Amygdala (tissue), 56 donors: ENCODE measurements at regions not wholly inside any gene's neighbourhood (a gene's known extent, or its start where the extent isn't known, plus 50 kb on each side); places are given as distances from the start of the nearest gene placed in this dataset.

Experiments used
- DNase-seq, 56 donors: peaks; one replicate each; lab custom pipeline; 2025; lab: John Stamatoyannopoulos, UW

- DNase-seq = peak in 3 of 56 donors; percentile 1 to 10 (median 1)
Observed at GRCh38 chr1:71193153-71193552, 112.3 kb upstream of the ZRANB2 start.

- DNase-seq = no peak
Observed at GRCh38 chr1:71191520-71191919, 110.7 kb upstream of the ZRANB2 start.

DNA sequence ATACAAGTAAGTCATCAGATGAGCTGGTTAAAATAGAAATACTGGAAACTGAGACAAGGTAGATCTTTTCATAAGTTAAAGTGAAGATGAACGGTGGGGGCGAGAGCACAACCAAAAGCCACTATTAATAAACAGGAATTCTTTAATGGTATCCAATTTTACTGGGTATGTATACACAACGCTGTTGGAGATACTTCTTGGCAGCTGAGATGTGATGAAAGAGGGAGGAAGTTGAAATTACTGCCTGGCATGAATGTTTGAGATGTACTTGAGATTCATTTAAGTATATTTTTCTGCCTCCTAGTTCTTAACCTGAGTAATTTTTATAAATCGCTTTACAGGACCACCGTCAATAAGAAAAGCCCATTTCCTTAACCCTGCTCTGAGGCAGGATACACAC, 110.0 kb upstream of the ZRANB2 start:
- DNase-seq = no peak

GRCh38 chr1:71184410-71184809, 103.6 kb upstream of the ZRANB2 start:
- DNase-seq = no peak

DNA sequence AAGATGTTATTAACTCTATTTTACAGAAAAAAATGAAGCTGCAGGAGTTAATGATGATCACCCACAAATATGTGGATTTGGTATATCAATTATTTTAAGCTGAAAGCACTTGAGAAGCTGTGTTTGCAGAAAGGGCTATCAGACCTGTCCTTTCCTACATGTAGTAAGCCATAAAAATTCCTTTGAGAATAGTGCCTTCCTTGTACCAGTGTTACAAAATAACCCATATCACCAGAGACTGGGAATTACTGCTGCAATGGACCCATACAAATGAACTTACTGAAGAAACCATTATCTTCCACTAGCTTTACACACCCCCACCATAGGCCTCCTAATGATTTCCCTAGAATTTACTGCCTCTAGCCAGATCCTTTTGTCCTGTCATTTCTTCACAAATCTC, 99.2 kb upstream of the ZRANB2 start:
- DNase-seq = no peak

DNA sequence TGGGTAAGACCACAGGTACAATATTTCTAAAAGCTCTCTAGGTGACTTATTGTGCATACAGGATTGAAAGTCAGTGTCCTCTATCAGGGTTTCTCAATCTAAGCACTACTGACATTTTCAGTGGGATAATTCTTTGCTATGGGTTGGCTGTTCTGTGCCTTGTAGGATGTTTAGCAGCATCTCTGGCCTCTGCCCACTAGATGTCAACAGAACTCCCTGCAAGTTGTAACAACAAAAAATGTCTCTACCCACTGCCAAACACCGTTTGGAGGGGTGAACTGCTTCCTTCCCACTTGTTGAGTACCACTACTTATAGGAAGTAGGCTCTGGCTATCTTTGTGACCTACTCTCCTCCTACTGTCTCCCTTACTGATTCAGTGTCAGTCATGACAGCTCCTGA, 90.1 kb upstream of the ZRANB2 start:
- DNase-seq = no peak

DNA sequence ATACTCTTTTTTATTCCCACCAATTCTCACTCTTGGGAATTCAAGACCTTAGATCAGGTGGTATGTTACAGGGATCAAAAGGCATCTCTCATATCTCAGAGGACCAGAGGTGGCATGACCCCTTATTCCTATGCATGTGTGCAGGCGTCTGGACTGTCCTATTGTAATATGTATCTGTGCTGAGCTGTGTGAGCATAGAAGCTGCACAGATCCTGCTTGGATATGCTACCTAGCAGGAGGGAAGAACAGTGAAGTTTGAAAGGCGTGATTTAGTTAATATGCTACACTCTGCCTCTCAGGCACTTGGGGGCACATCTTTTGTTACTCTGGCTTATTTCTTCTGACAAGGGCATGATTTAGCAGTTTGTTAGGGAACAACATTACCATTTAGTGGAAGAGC, 86.7 kb upstream of the ZRANB2 start:
- DNase-seq = no peak

- DNase-seq = no peak
Observed at GRCh38 chr1:71166178-71167173, 85.6 kb upstream of the ZRANB2 start.

- DNase-seq = no peak
Observed at GRCh38 chr1:71157715-71158114, 76.9 kb upstream of the ZRANB2 start.

- DNase-seq = no peak
Observed at GRCh38 chr1:71157151-71157550, 76.3 kb upstream of the ZRANB2 start.

DNA sequence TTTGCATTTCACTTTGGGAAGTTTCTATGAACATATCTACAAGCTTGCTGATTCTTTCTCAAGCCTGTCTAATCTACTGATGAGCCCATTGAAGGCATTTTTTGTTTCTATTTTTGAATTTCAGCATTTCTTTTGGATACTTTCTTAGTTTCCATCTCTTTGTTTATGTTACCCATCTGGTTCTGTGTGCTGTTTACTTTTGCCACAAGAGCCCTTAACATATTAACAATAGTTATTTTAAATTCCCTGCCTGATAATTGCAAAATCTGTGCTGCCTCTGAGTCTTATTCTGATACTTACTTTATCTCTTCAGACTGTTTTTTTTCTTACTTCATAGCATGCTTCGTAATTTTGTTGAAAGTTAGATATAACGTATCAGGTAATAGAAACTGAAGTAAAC, 75.8 kb upstream of the ZRANB2 start:
- DNase-seq = no peak

GRCh38 chr1:71154429-71154828, 73.6 kb upstream of the ZRANB2 start:
- no peak for DNase-seq

DNA sequence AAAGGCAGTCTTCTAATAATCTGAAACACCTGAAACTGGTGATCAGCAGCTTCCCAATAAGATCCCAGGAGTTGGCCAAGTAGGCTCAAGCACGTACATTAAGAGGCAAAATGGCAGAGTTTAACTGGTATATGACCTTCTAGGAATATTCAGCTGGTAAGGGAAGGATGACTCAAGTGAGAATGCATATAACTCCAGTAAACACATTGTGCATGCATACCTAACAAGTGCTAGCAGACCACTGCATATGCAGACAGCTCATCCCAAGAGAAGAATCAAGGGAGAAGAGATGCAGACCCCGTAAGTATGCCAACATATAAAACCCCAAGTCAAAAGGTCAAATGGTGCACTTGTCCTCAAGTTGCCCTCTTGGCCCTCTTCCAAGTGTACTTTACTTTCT, 73.0 kb upstream of the ZRANB2 start:
- DNase-seq = no peak

DNA sequence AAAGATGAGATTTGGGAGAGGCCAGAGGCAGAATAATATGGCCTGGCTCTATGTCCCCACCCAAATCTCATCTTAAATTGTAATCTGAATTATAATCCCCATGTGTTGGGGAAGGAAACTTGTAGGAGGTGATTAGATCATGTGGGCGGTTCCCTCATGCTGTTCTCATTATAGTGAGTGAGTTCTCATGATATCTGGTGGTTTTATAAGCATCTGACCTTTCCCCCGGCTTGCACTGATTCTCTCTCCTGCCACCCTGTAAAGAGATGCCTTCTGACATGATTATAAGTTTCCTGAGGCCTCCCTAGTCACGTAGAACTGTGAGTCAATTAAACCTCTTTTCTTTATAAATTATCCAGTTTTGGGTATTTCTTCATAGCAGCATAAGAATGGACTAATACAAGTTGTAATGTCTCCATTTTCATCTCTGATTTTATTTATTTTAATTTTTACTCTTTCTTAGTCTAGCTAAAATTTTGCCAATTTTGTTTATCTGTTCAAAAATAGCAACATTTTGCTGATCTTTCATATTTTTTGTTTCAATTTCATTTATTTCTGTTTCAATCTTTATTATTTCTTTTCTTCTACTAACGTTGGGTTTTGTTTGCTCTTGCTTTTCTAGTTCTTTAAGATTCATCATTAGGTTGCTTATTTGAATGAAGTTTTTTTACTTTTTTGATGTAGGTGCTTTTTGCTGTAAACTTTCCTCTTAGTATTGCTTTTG, 67.0 kb upstream of the ZRANB2 start:
- no peak for DNase-seq

GRCh38 chr1:71135571-71135970, 54.7 kb upstream of the ZRANB2 start:
- no peak for DNase-seq
